Liver (tissue), 3 donors: ENCODE measurements at regions not wholly inside any gene's neighbourhood (a gene's known extent, or its start where the extent isn't known, plus 50 kb on each side); places are given as distances from the start of the nearest gene placed in this dataset.

Experiments used
- ATF3 ChIP-seq: IDR thresholded peaks from 2 replicates; pipeline ENCODE4 v1.6.1; 2016; ENCODE audit warnings: antibody characterized with exemption
- CTCF ChIP-seq: fragments of 150-350 bp; IDR thresholded peaks from 2 replicates; pipeline ENCODE4 v1.5.1; 2017; ENCODE audit warnings: improper control_type of control experiment, low read depth, low read length; ENCODE audit not compliant: missing input control
- HNF4G ChIP-seq: IDR thresholded peaks from 2 replicates; pipeline ENCODE4 v1.6.1; 2016; ENCODE audit warnings: antibody characterized with exemption
- JUND ChIP-seq, 2 donors: IDR thresholded peaks; 2 replicates each; pipeline ENCODE4 v1.6.1; 2016; ENCODE audit warnings: antibody characterized with exemption in 2 of 2
- MAX ChIP-seq: IDR thresholded peaks from 2 replicates; pipeline ENCODE4 v1.6.1; 2016; ENCODE audit warnings: antibody characterized with exemption
- RAD21 ChIP-seq, 2 donors: IDR thresholded peaks; 2 replicates each; pipeline ENCODE4 v1.6.1; 2016; ENCODE audit warnings: antibody characterized with exemption in 2 of 2, mild to moderate bottlenecking in 2 of 2
- TAF1 ChIP-seq: conservative IDR thresholded peaks from 2 replicates; pipeline ENCODE4 v1.6.1; 2016; ENCODE audit warnings: antibody characterized with exemption, mild to moderate bottlenecking
- YY1 ChIP-seq: IDR thresholded peaks from 2 replicates; pipeline ENCODE4 v1.6.1; 2016; ENCODE audit warnings: antibody characterized with exemption, mild to moderate bottlenecking
- ZBTB33 ChIP-seq: IDR thresholded peaks from 2 replicates; pipeline ENCODE4 v1.6.1; 2016; ENCODE audit warnings: antibody characterized with exemption
- donor health status: healthy.
- donor health status: healthy.

- TF ChIP-seq CTCF: no peak
- no peak for TF ChIP-seq MAX
- no peak for TF ChIP-seq ATF3
- no peak for TF ChIP-seq ZBTB33
- TF ChIP-seq YY1: no peak
- TF ChIP-seq RAD21 (IDR thresholded peaks at IDR 0.05): no peak
- no peak for TF ChIP-seq JUND (IDR thresholded peaks at IDR 0.05)
- TF ChIP-seq TAF1: no peak
- TF ChIP-seq HNF4G: no peak
Measured at GRCh38 chr4:29278585-29278984, 1441.6 kb upstream of the PCDH7 start.
